Right atrium auricular region (tissue), 2 donors: ENCODE measurements at regions not wholly inside any gene's neighbourhood (a gene's known extent, or its start where the extent isn't known, plus 50 kb on each side); places are given as distances from the start of the nearest gene placed in this dataset.

Source experiments
- DNase-seq: peaks from one replicate; pipeline ENCODE4 v3.0.0-alpha.2; 2019; ENCODE audit warnings: low spot score
- H3K27ac ChIP-seq, 2 donors: fragments of 200-600 bp; sonication (generic); 1 replicate in 1 of 2; 2 replicates in 1 of 2; pipeline ENCODE4 v1.5.1; 2016 to 2019
- H3K27me3 ChIP-seq, 2 donors: fragments of 200-600 bp; sonication (generic); one replicate each; pipeline versions ENCODE4 v1.5.1 to v1.6.0; 2017 to 2019
- H3K36me3 ChIP-seq: fragments of 200-600 bp; sonication (generic); one replicate; pipeline ENCODE4 v1.5.1; 2016
- H3K4me1 ChIP-seq, 2 donors: fragments of 200-600 bp; sonication (generic); one replicate each; pipeline versions ENCODE4 v1.5.1 to v1.6.0; 2017 to 2019
- H3K4me3 ChIP-seq, 2 donors: fragments of 200-600 bp; sonication (generic); 1 replicate in 1 of 2; 2 replicates in 1 of 2; pipeline ENCODE4 v1.5.1; 2017 to 2019; ENCODE audit warnings: mild to moderate bottlenecking in 1 of 2, moderate library complexity in 1 of 2
- H3K9me3 ChIP-seq, 2 donors: fragments of 200-600 bp; sonication (generic); one replicate each; pipeline ENCODE4 v1.5.1; 2019
- CTCF ChIP-seq, 2 donors: fragments of 200-600 bp; sonication (generic); IDR thresholded peaks; one replicate each; pipeline ENCODE4 v1.5.1; 2019; ENCODE audit warnings: antibody characterized with exemption in 2 of 2

GRCh38 chr9:104980039-104980654, 52.2 kb upstream of the ABCA1 start:
- Histone ChIP-seq H3K4me1 (peaks cover 0 to 6% of the 10 kb centered on the region in 2 donors), H3K9me3 (no peaks in the 10 kb centered on the region), H3K27me3 (no peaks in the 10 kb centered on the region), H3K27ac (no peak overlapping the region), H3K36me3 (no peaks in the 10 kb centered on the region), H3K4me3 (no peak overlapping the region)
- DNase-seq = no peak
- TF ChIP-seq CTCF (IDR thresholded peaks at IDR 0.05) = no peak

- no peak for TF ChIP-seq CTCF (IDR thresholded peaks at IDR 0.05)
- peaks cover 0 to 6% of the 10 kb centered on the region in 2 donors for H3K4me1 ChIP-seq
- DNase-seq = no peak
- H3K27me3 ChIP-seq = no peaks in the 10 kb centered on the region
- no peaks in the 10 kb centered on the region for H3K36me3 ChIP-seq
- no peak overlapping the region for H3K27ac ChIP-seq
- no peak overlapping the region for H3K4me3 ChIP-seq
- no peaks in the 10 kb centered on the region for H3K9me3 ChIP-seq
These were observed 53.7 kb upstream of the ABCA1 start for GRCh38 chr9:104981543-104982129.

- no peak for DNase-seq
- peaks cover 0 to 6% of the 10 kb centered on the region in 2 donors for H3K4me1 ChIP-seq
- H3K36me3 ChIP-seq = no peaks in the 10 kb centered on the region
- H3K27me3 ChIP-seq = no peaks in the 10 kb centered on the region
- no peak overlapping the region for H3K27ac ChIP-seq
- H3K4me3 ChIP-seq = no peak overlapping the region
- H3K9me3 ChIP-seq = no peaks in the 10 kb centered on the region
- TF ChIP-seq CTCF (IDR thresholded peaks at IDR 0.05) = no peak
These were observed 54.6 kb upstream of the ABCA1 start for GRCh38 chr9:104982543-104982942.

DNA sequence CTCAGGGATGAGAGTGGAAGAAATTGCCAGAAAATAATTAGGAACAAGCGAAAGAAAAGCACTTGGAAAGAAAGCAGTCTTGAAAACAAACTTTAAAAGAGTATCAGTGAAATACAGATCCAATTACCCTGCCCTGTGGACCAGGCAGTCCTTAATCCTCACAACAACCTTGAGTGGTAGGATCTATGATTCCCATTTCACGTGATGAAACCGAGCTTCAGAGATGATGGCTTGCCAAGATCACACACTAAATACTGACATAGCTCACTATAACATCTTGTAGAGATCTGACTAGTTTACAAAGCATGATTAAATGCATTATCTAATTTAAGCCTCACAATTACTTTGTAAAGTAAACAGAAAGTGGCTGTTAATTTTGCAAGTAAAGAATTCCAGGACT, 55.5 kb upstream of the ABCA1 start:
- H3K27ac ChIP-seq = no peak overlapping the region

GRCh38 chr9:104984121-104984520, 56.2 kb upstream of the ABCA1 start:
- Histone ChIP-seq H3K27me3 (no peaks in the 10 kb centered on the region), H3K27ac (no peak overlapping the region), H3K4me1 (peaks cover 0 to 6% of the 10 kb centered on the region in 2 donors), H3K9me3 (no peaks in the 10 kb centered on the region), H3K4me3 (no peak overlapping the region), H3K36me3 (no peaks in the 10 kb centered on the region)
- no peak for TF ChIP-seq CTCF (IDR thresholded peaks at IDR 0.05)
- DNase-seq = no peak

More for the DNA sequence above, 55.5 kb upstream of the ABCA1 start:
- Histone ChIP-seq H3K9me3 (no peaks in the 10 kb centered on the region), H3K4me1 (peaks cover 0 to 6% of the 10 kb centered on the region in 2 donors), H3K27me3 (no peaks in the 10 kb centered on the region), H3K36me3 (no peaks in the 10 kb centered on the region), H3K4me3 (no peak overlapping the region)
- TF ChIP-seq CTCF (IDR thresholded peaks at IDR 0.05) = no peak
- DNase-seq = no peak

- H3K27ac ChIP-seq = no peak overlapping the region
- TF ChIP-seq CTCF (IDR thresholded peaks at IDR 0.05) = no peak
- no peaks in the 10 kb centered on the region for H3K27me3 ChIP-seq
These were observed 56.6 kb upstream of the ABCA1 start for GRCh38 chr9:104984542-104984941.

More at GRCh38 chr9:104984542-104984941, 56.6 kb upstream of the ABCA1 start:
- H3K9me3 ChIP-seq = no peaks in the 10 kb centered on the region
- H3K4me1 ChIP-seq = peaks cover 0 to 6% of the 10 kb centered on the region in 2 donors
- H3K4me3 ChIP-seq = no peak overlapping the region
- no peaks in the 10 kb centered on the region for H3K36me3 ChIP-seq
- DNase-seq = no peak
